ENCODE measurements at regions not wholly inside any gene's neighbourhood (a gene's known extent, or its start where the extent isn't known, plus 50 kb on each side); places are given as distances from the start of the nearest gene placed in this dataset.

GRCh38 chr2:101597347-101597944, 100.1 kb upstream of the MAP4K4 start:
- ATAC-seq, result peak; percentile 84 to 97 (median 90)
- peaks cover 0 to 20% (median 0%) of the 10 kb centered on the region in 4 donors for H3K4me1 ChIP-seq
- no peaks in the 10 kb centered on the region for H3K9me3 ChIP-seq
- WGBS (ENCODE audit: insufficient coverage, low coverage, low lambda C conversion rate, missing lambda C conversion rate), result 67% methylated on average over 4 of the region's 4 CpGs
- H3K27me3 ChIP-seq, result no peaks in the 10 kb centered on the region
- peak; percentile 44 to 67 (median 65) for DNase-seq
- H3K27ac ChIP-seq, result peak overlapping the region in 1 of 3 donors; percentile 35
- no peak for TF ChIP-seq CTCF (IDR thresholded peaks at IDR 0.05)
- TF ChIP-seq POLR2A (IDR thresholded peaks at IDR 0.05), result no peak
- intact Hi-C loops (cut with DNase I), result no loop called here
- no peaks in the 10 kb centered on the region for H3K36me3 ChIP-seq
- no peak overlapping the region for H3K4me3 ChIP-seq

- DNase-seq (no peak), ATAC-seq (peak in 3 of 4 donors; percentile 25 to 68 (median 63))
- Histone ChIP-seq H3K27me3 (no peaks in the 10 kb centered on the region), H3K4me1 (peaks cover 0 to 20% (median 0%) of the 10 kb centered on the region in 4 donors), H3K36me3 (no peaks in the 10 kb centered on the region), H3K27ac (no peak overlapping the region), H3K4me3 (no peak overlapping the region), H3K9me3 (no peaks in the 10 kb centered on the region)
- intact Hi-C loops (cut with DNase I), result no loop called here
- TF ChIP-seq POLR2A (IDR thresholded peaks at IDR 0.05), result no peak
- TF ChIP-seq CTCF (IDR thresholded peaks at IDR 0.05), result no peak
- WGBS (ENCODE audit: insufficient coverage, low coverage, low lambda C conversion rate, missing lambda C conversion rate), result 36% methylated on average over 4 of the region's 4 CpGs
Observed at GRCh38 chr2:101596333-101596732, 101.2 kb upstream of the MAP4K4 start.

- WGBS (ENCODE audit: insufficient coverage, low coverage, low lambda C conversion rate, missing lambda C conversion rate), result 79% methylated on average over 3 of the region's 3 CpGs
- no peak for ATAC-seq
- DNase-seq, result no peak
- intact Hi-C loops (cut with DNase I), result no loop called here
- Histone ChIP-seq H3K4me1 (no peaks in the 10 kb centered on the region), H3K27me3 (no peaks in the 10 kb centered on the region), H3K27ac (no peak overlapping the region), H3K36me3 (no peaks in the 10 kb centered on the region), H3K9me3 (no peaks in the 10 kb centered on the region), H3K4me3 (no peak overlapping the region)
- no peak for TF ChIP-seq POLR2A (IDR thresholded peaks at IDR 0.05)
- no peak for TF ChIP-seq CTCF (IDR thresholded peaks at IDR 0.05)
Observed at GRCh38 chr2:101587251-101587650, 110.3 kb upstream of the MAP4K4 start.

GRCh38 chr2:101583861-101584260, 108.9 kb upstream of the RFX8 start:
- intact Hi-C loops (cut with DNase I), result no loop called here
- H3K4me1 ChIP-seq, result no peaks in the 10 kb centered on the region

More at GRCh38 chr2:101583861-101584260, 108.9 kb upstream of the RFX8 start:
- no peaks in the 10 kb centered on the region for H3K36me3 ChIP-seq
- DNase-seq (no peak), ATAC-seq (no peak)
- H3K4me3 ChIP-seq, result no peak overlapping the region
- no peaks in the 10 kb centered on the region for H3K9me3 ChIP-seq
- no peaks in the 10 kb centered on the region for H3K27me3 ChIP-seq
- no peak overlapping the region for H3K27ac ChIP-seq
- TF ChIP-seq CTCF (IDR thresholded peaks at IDR 0.05) (no peak), POLR2A (IDR thresholded peaks at IDR 0.05) (no peak)
